ENCODE measurements at regions not wholly inside any gene's neighbourhood (a gene's known extent, or its start where the extent isn't known, plus 50 kb on each side); places are given as distances from the start of the nearest gene placed in this dataset.

GRCh38 chr2:12231288-12231687 lies 484.9 kb downstream of the LPIN1 start:
- no peak for ATAC-seq
- Histone ChIP-seq H3K4me1 (ENCODE audit: low read depth) (no peaks in the 10 kb centered on the region), H3K36me3 (ENCODE audit: low read depth) (no peaks in the 10 kb centered on the region), H3K4me3 (no peak overlapping the region), H3K9me3 (no peaks in the 10 kb centered on the region)
- no peak for TF ChIP-seq CTCF (IDR thresholded peaks at IDR 0.05)
- intact Hi-C loops (cut with DNase I, micrococcal nuclease) = no loop called here
- DNase-seq = no peak

DNA sequence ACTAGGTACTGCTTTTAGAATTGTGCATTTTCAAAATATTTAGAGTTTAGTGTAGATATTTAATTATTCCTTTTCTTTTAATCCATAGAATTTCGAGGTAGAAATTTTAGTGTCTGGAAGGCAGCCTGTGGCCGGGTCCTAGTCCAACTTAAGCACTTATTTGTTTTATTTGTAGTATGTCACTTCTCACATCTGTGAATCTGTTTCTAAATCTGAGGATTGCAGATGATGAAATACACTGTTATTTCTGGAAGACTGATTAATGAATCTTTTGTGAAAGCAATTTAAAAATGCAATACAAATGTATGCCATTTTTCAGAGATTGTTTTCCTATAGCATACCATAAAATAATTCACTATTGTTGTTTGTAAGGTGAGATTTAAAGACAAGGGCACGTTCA lies 483.9 kb upstream of the TRIB2 start:
- TF ChIP-seq CTCF (IDR thresholded peaks at IDR 0.05) = no peak
- H3K4me3 ChIP-seq = no peak overlapping the region
- H3K9me3 ChIP-seq = no peaks in the 10 kb centered on the region
- H3K4me1 ChIP-seq (ENCODE audit: low read depth) = no peaks in the 10 kb centered on the region
- no peaks in the 10 kb centered on the region for H3K36me3 ChIP-seq (ENCODE audit: low read depth)
- DNase-seq (no peak), ATAC-seq (no peak)
- intact Hi-C loops (cut with DNase I, micrococcal nuclease) = no loop called here

DNA sequence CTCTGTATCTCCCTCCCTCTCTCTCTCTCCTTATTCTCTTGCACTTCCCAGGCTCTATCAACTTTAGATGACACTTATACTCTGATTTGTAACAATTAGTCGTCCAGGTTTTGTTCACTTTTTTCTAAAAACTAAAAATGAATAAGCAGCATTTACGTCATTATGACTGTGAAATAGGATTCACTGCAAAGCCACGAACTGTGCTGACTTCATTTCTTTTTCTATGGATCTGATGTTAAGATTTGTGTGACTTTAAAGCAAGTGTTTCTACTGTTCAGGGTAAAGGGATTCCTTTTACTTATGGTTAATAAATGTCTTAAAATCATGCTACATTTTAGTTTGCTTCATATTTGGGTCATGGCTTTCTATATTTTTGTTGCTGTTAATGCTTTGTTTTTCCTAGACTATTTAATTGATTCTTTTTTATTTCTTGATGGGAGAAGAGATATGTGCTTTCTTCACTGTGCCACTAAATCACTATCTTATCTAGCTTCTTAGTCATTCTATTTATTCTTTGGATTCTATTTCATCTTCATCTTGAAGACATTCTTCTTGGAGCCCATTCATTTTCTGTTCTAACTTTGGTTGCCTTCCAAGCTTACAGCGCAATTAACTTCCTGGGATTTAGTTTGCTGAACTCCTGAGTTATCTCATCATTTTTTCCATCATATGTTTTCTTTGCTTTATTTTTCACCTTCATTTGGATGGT lies 480.4 kb upstream of the TRIB2 start:
- DNase-seq = no peak

GRCh38 chr2:12240206-12240605 lies 476.5 kb upstream of the TRIB2 start:
- Histone ChIP-seq H3K4me1 (ENCODE audit: low read depth) (no peaks in the 10 kb centered on the region), H3K9me3 (no peaks in the 10 kb centered on the region)
- no peak for DNase-seq

More for the DNA sequence above, 480.4 kb upstream of the TRIB2 start:
- Histone ChIP-seq H3K4me3 (no peak overlapping the region), H3K9me3 (no peaks in the 10 kb centered on the region), H3K4me1 (ENCODE audit: low read depth) (no peaks in the 10 kb centered on the region), H3K36me3 (ENCODE audit: low read depth) (no peaks in the 10 kb centered on the region)
- no peak for TF ChIP-seq CTCF (IDR thresholded peaks at IDR 0.05)
- no peak for ATAC-seq
- intact Hi-C loops (cut with DNase I, micrococcal nuclease) = no loop called here

DNA sequence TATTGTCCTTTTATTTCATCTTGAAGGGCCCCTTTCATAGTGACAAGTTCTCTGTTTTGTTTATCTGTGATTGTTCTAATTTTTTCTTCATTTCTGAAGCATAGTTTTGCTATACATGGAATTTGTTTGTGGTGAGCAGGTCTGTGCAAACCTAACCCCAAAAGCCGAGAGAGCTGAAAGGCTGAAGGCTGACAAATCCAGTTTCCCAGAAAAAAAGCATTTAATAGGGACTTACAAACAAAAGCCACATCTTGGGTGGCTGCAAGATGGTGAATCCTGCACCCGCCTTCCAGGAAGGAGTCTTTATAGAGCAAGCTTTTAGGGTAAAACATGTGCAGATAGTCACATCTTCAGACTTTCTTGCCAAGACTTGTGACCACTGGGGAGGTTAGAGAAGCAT lies 473.4 kb upstream of the TRIB2 start:
- Histone ChIP-seq H3K9me3 (no peaks in the 10 kb centered on the region), H3K36me3 (ENCODE audit: low read depth) (no peaks in the 10 kb centered on the region), H3K4me3 (no peak overlapping the region), H3K4me1 (ENCODE audit: low read depth) (no peaks in the 10 kb centered on the region)
- intact Hi-C loops (cut with DNase I, micrococcal nuclease) = no loop called here
- TF ChIP-seq CTCF (IDR thresholded peaks at IDR 0.05) = no peak
- DNase-seq (no peak), ATAC-seq (no peak)

More at GRCh38 chr2:12240206-12240605, 476.5 kb upstream of the TRIB2 start:
- intact Hi-C loops (cut with DNase I, micrococcal nuclease) = no loop called here
- TF ChIP-seq CTCF (IDR thresholded peaks at IDR 0.05) = no peak
- H3K36me3 ChIP-seq (ENCODE audit: low read depth) = no peaks in the 10 kb centered on the region
- no peak for ATAC-seq
- H3K4me3 ChIP-seq = no peak overlapping the region

- Histone ChIP-seq H3K4me3 (no peak overlapping the region), H3K9me3 (no peaks in the 10 kb centered on the region), H3K36me3 (ENCODE audit: low read depth) (no peaks in the 10 kb centered on the region), H3K4me1 (ENCODE audit: low read depth) (no peaks in the 10 kb centered on the region)
- intact Hi-C loops (cut with DNase I, micrococcal nuclease) = no loop called here
- DNase-seq (no peak), ATAC-seq (no peak)
- no peak for TF ChIP-seq CTCF (IDR thresholded peaks at IDR 0.05)
Observed at GRCh38 chr2:12244070-12244469, 472.7 kb upstream of the TRIB2 start.

Data from mucosa of descending colon (tissue), 3 donors.